Retinal pigment epithelial cell (primary cell): ENCODE measurements at regions not wholly inside any gene's neighbourhood (a gene's known extent, or its start where the extent isn't known, plus 50 kb on each side); places are given as distances from the start of the nearest gene placed in this dataset.

Experiments used
- DNase-seq: peaks from one replicate; pipeline ENCODE4 v3.0.0-alpha.2; 2010; ENCODE audit warnings: low read depth
- H3K4me3 ChIP-seq: 2 replicates; pipeline ENCODE4 v1.5.1; 2011; ENCODE audit warnings: mild to moderate bottlenecking, low read length, control low read depth, moderate library complexity
- TF ChIP-seq, protein P1 (sequence below): conservative IDR thresholded peaks from 2 replicates; pipeline ENCODE4 v1.5.1; 2011; ENCODE audit warnings: low read depth, low read length, control low read depth, inconsistent platforms

DNA sequence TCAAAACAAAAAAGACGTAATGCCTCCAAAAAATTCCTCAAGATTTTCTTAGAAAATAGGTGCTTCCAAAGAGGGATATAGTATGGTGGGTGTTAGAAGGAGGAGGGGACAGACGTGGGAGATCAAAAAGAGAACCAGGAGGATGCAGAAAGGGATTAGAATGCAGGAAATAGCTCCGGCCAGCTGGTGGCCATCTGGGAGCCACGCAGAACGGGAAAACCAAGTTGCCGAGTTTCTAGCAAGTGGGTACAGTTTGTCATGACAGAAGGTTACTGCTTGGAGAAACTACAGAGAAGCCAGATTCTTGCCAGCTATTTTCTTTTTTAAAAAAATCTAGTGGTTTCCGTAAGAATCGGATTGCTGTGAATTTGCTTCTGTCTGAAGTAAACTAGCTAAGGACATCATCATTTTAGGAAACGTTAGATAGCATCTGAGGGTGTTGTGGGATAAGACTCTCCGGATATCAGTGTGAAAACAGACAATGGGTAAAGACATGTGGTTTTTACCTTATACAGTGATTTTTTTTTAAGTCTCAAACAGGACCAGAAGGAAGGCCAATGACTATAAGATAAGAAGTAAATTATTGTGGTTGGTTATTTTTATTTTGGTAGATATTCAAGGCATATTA is 104.9 kb downstream of the HSPH1 start:
- TF ChIP-seq, protein P1, sequence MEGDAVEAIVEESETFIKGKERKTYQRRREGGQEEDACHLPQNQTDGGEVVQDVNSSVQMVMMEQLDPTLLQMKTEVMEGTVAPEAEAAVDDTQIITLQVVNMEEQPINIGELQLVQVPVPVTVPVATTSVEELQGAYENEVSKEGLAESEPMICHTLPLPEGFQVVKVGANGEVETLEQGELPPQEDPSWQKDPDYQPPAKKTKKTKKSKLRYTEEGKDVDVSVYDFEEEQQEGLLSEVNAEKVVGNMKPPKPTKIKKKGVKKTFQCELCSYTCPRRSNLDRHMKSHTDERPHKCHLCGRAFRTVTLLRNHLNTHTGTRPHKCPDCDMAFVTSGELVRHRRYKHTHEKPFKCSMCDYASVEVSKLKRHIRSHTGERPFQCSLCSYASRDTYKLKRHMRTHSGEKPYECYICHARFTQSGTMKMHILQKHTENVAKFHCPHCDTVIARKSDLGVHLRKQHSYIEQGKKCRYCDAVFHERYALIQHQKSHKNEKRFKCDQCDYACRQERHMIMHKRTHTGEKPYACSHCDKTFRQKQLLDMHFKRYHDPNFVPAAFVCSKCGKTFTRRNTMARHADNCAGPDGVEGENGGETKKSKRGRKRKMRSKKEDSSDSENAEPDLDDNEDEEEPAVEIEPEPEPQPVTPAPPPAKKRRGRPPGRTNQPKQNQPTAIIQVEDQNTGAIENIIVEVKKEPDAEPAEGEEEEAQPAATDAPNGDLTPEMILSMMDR, result peak; percentile 6
- no peak for DNase-seq
- H3K4me3 ChIP-seq, result no peak overlapping the region

DNA sequence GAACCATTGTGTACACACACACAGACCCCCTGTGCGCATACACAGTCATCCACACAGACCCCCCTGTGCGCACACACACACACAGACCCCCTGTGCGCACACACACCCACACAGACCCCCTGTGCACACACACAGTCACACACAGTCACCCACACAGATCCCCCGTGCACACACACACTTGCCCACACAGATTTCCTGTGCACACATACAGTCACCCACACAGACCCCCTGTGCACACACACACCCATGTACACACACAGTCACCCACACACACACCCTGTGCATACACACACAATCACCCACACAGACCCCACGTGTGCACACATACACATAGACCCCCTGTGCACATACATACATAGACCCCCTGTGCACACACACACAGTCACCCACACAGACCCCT is 106.1 kb downstream of the HSPH1 start:
- no peak for DNase-seq
- TF ChIP-seq, protein P1, result no peak

DNA sequence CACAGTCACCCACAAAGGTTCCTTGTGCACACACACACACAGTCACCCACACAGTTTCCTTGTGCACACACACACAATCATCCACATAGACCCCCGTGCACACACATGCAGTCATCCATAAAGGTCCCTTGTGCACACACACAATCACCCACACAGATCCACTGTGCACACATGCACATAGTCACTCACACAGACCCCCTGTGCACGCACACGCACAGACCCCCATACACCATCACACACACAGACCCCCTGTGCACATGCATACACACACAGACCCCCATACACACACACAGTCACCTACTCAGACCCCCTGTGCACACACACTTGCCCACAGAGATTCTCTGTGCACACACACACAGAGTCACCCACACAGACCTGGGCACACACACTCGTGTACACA is 107.1 kb downstream of the HSPH1 start:
- no peak overlapping the region for H3K4me3 ChIP-seq
- no peak for DNase-seq
- TF ChIP-seq, protein P1, result no peak

More for the DNA sequence above, 106.1 kb downstream of the HSPH1 start:
- no peak overlapping the region for H3K4me3 ChIP-seq

DNA sequence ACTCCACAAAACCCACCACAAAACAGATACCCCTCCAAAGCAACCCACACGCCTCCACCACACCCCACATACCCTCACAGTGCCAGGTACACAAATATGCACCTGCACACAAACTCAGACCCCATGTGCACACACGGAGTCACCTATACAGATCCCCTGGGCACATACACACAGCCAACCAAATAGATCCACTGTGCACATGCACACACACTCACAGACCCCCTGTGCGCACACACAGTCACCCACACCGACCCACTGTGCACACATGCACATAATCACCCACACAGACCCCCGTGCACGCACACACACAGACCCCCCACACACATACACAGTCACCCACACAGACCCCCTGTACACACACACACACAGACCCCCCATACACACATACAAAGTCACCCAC is 107.8 kb downstream of the HSPH1 start:
- DNase-seq, result no peak
- TF ChIP-seq, protein P1, result no peak
- H3K4me3 ChIP-seq, result no peak overlapping the region

DNA sequence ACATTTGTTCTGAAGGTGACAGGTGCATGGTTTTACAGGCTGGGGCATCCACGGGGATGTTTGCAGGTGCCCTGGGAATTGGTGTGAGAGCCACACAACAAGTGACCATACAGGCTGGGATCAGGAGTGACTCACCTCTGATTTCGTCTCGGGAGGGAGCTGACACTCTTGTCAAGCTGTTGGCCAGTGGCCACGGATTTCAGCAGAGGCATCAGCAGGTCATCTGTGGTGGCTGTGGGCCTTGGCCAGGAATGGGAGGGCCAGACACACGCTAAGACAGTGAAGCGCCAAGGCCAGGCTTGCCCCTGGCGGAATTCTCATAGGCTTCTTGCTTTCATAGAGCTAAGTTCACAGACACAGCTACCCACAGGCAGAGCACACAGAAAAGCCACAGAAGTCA is 108.6 kb downstream of the HSPH1 start:
- no peak for DNase-seq
- TF ChIP-seq, protein P1, result no peak
- H3K4me3 ChIP-seq, result no peak overlapping the region

DNA sequence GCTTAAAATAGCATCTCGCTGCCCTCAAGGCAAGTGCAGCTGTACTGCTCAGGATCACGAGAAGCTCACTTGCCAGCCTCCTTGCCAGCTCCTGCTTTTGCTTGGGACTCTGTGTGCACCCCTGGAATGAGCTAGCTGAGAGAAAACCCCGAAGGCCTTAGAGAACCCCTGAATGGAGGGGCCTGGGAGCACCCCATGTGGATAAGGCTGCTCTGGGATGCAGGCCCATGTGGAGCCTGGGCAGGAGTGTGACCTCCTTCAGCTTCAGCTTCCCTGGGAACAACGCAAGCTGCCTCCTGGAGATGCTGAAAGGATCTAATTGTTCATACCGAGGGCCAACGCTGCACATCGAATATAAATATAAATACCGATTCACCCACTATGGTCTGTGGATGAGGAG is 109.2 kb downstream of the HSPH1 start:
- no peak overlapping the region for H3K4me3 ChIP-seq
- no peak for DNase-seq
- TF ChIP-seq, protein P1, result no peak

DNA sequence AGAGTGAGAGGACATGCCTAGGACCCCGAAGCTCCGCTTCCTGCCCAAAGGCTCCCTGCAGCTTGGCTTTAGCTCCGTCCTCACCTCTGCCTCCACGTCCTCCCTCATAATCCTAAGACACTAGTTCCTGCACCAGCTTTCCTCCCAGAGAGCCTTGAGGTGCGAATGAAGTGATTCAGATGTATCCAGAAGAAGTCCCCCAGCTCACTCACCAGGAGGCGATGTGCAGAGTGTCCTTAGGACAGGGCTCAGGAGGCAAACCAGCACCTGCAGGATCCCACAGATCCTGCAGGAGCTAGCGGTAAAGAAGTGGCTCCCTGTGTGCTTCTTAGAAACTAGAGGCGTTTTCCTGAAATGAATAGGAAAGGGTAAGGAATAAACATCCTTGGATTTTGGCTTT is 109.7 kb downstream of the HSPH1 start:
- no peak for DNase-seq
- TF ChIP-seq, protein P1, result no peak
- no peak overlapping the region for H3K4me3 ChIP-seq
